GM20431 (cell line): ENCODE measurements at regions not wholly inside any gene's neighbourhood (a gene's known extent, or its start where the extent isn't known, plus 50 kb on each side); places are given as distances from the start of the nearest gene placed in this dataset.
"Not testable (repeated sequence)": the region's sequence is repeated elsewhere in the genome, so short reads cannot be mapped to it uniquely, and the experiment has no call there.

Experiments
- in situ Hi-C: fragments of 300-500 bp; cut with MseI, MboI; formaldehyde crosslinking; loops from one replicate; pipeline ENCODE4 v1.15.0; 2020; ENCODE audit warnings: low sequenced_read_pairs; ENCODE audit not compliant: unreplicated experiment

- in situ Hi-C loops: no loop called here
Observed at GRCh38 chr2:125318740-125319139, 1293.7 kb downstream of the CNTNAP5 start.

DNA sequence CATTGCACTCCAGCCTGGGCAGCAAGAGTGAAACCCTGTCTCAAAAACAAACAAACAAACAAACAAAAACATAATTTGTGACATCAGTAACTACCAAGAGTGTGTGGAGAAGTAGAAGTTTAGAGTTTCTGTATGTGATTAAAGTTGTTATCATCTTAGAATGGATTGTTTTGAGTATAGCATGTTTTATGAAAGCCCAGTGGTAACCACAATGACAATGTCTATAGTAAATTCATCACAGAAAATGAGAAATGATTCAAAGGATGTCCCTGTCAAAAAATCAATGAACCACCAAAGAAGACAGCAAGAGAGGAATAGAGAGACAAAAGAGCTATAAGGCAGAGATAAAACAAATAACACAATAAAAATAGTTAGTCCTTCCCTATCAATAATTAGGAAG, 1299.2 kb downstream of the CNTNAP5 start:
- in situ Hi-C loops: no loop called here

- in situ Hi-C loops: no loop called here
Observed at GRCh38 chr2:125330133-125330532, 1305.0 kb downstream of the CNTNAP5 start.

- in situ Hi-C loops: no loop called here
Observed at GRCh38 chr2:125341353-125341752, 1314.6 kb upstream of the GYPC start.

- in situ Hi-C loops: not testable (repeated sequence)
Observed at GRCh38 chr2:125353542-125353941, 1302.4 kb upstream of the GYPC start.

DNA sequence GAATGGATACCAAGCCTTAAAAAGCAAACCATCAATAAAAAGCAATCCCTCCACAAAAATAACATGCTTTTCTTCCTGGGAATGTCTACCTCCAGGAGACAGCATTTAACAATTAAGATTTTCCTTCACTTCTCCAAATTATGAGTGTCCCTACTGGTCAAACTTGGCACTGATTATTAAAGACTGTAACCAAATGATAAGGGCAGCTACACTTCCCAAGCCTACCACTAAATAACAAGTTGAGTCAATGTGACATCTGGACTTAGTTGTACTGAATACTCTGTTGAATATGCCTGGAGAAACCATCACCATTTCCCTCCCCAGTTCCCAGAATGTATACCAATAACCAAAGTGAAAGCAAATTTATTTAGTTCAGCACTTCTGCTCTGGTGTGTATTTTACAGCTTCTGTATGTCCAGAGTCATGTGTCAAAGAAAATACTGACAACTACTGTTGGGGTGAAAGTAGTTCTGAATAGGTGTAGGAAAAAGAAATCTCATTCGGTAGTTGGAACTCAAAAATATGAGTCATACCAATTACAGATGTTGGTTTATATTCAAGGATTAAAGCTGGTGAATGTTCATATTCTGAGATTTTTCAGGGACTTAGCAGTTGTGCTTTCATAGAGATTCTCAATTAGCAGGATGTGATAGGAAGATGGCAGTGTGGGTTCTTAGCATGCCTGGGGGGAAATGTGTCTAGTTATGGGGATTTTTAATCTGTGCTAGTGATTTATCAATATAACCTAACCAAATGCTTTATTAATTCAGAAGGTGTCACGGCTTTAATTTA, 1291.6 kb upstream of the GYPC start:
- in situ Hi-C loops: no loop called here

GRCh38 chr2:125364984-125365265, 1291.0 kb upstream of the GYPC start:
- in situ Hi-C loops: no loop called here

DNA sequence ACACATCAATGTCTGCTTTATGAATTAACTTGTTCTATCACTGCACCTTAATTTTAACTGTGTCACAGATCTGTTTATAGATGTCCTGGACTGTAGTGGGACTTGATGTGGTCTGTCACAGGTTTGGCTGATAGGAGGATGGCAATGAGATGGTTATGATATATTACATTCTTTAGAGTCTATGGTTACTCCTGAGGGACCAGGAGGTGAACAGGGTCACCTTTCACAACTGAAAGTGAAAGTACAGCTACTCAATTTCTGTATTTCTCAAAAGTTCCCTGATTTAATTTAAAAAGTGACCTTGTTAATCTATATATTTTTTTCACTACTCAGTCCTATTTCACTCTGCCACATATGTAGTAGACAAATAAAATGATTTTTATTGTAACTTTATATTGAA, 1284.1 kb upstream of the GYPC start:
- in situ Hi-C loops: no loop called here

DNA sequence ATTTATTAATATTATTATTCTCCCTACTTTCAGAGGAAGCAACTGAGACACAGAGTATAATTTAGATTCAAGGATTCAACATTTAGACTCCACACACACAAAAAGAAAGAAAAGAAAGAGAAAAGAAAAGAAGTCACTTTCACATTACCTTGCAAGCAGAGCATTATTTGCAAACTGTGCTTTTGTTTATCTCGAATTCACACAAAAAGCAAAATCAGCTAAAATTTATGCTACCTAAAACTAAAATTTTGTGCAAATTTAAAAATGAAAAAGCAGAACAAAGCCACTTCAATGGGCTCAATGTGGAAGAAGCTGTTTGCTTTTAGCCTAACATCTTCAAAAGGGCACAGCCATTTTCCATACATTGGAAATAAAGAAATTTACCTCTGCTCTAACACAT, 1282.7 kb upstream of the GYPC start:
- in situ Hi-C loops: no loop called here

- in situ Hi-C loops: no loop called here
Observed at GRCh38 chr2:125386074-125386473, 1269.9 kb upstream of the GYPC start.

DNA sequence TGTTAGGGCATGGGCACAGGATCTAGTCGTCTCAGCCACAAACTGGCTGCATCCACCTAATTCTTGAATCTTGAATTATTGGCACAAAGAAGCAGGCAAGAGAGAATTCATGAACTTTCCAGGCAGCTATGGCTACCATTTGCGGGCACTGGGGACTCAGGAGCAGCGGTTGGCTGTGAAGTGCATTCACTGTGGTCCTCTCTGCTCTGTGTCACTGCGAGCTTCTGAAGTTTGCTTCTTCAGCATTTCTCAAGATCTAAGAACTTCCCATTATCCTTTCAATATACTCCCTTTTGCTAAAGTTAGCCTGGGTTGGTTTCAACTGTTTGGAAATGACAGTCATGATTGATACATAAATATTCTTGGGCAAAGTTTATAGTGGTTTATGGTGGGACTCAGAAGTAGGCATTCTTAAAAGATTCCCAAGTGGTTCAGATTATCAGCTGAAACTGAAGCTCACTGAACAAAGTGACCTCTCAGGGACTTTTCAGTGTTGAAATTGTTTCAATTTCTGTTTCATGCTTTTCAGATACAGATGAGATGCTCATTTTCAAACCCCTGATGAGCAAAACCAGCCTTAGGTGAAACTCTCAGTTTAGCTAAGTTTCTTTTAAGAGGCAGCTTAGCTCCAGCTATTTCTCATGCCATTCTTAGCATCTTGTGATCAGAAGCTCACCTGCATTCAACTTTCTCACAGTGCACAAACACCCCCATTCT, 1258.3 kb upstream of the GYPC start:
- in situ Hi-C loops: no loop called here

- in situ Hi-C loops: no loop called here
Observed at GRCh38 chr2:125398738-125399524, 1257.0 kb upstream of the GYPC start.

- in situ Hi-C loops: no loop called here
Observed at GRCh38 chr2:125405816-125406215, 1250.1 kb upstream of the GYPC start.

GRCh38 chr2:125408874-125409538, 1247.0 kb upstream of the GYPC start:
- in situ Hi-C loops: no loop called here

DNA sequence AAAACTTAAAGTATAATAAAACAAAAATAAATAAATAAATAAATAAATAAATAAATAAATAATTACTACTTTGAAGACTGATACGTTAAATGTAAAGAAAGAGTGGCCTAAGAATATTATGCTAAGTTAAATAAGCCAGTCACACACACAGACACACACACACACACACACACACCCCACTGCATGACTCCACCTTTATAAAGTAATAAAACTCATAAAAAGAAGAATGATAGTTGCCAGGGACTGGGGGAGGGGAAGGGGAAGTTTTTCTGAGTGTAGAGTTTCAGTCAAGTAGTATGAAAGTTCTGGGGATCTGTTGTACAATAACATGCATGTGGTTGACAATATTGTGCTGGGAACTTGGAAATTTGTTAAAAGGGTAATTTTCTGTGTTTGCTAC, 1237.5 kb upstream of the GYPC start:
- in situ Hi-C loops: no loop called here

GRCh38 chr2:125422198-125422770, 1233.7 kb upstream of the GYPC start:
- in situ Hi-C loops: not testable (repeated sequence)

GRCh38 chr2:125424266-125424785, 1231.6 kb upstream of the GYPC start:
- in situ Hi-C loops: no loop called here

- in situ Hi-C loops: no loop called here
Observed at GRCh38 chr2:125427721-125428315, 1228.1 kb upstream of the GYPC start.

DNA sequence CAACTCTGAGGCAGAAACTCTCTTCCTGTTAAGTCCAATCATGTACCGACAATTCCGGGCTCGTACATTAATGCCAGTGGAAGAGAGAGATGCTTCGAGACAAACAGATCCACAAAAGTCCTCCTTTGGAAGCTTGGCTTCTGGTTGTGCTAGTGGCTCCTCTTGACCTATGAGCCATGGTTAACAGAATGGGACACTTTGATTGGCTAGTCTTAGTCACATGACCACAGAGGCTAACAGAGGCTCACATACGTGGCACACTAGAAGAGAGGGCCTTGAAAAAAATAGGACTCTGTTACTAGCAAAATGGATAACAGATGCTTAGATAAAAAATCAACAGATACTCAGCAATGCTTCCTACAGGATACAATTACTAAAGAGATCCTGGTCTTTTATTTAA, 1211.9 kb upstream of the GYPC start:
- in situ Hi-C loops: no loop called here

DNA sequence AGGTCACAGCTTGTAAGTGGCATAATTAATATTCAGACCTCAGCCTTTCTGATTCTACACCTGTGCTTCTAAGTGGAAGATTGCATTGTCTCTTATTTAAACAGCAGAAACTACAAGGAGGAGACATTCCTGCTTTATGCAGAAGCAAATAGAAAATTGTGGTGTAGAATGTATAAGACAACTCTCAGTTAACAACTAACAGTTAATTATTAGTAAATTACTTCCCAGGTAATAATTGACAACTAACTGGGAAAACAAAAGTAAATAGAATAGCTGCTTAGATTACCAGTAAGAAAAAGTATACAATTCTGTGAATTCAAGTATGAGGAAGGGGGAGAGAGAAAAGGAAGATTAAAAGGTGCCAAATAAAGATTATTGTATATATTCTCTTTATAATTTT, 1210.5 kb upstream of the GYPC start:
- in situ Hi-C loops: no loop called here
